ENCODE measurements at regions not wholly inside any gene's neighbourhood (a gene's known extent, or its start where the extent isn't known, plus 50 kb on each side); places are given as distances from the start of the nearest gene placed in this dataset.

DNA sequence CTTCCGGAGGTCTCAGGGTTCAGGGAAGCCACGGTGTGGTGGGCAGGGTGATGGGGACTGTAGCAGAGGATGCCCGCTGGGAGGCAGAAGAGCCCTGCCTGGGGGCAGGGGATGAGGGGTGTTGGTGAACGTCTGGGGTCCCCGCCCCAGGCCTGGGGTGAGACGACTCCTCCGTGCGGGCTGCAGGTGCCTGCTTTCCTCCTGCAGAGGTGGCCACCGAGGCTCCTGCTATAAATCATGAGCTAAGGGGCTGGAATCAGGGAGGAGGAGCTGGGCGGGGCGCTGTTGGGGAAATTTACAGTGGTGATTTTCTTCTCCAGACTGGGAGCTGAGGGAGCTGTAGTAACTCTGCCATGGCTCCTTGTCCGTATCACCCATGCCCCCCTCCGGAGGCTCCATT is 167.0 kb downstream of the MRM1 start:
- no peak for DNase-seq

- no peak for DNase-seq
Measured at GRCh38 chr17:36773039-36773438, 164.2 kb upstream of the LHX1 start.

GRCh38 chr17:36777118-36777517 is 160.2 kb upstream of the LHX1 start:
- DNase-seq, result no peak

- DNase-seq, result no peak
Measured at GRCh38 chr17:36778448-36778847, 158.8 kb upstream of the LHX1 start.

- no peak for DNase-seq
Measured at GRCh38 chr17:36779550-36779949, 157.7 kb upstream of the LHX1 start.

DNA sequence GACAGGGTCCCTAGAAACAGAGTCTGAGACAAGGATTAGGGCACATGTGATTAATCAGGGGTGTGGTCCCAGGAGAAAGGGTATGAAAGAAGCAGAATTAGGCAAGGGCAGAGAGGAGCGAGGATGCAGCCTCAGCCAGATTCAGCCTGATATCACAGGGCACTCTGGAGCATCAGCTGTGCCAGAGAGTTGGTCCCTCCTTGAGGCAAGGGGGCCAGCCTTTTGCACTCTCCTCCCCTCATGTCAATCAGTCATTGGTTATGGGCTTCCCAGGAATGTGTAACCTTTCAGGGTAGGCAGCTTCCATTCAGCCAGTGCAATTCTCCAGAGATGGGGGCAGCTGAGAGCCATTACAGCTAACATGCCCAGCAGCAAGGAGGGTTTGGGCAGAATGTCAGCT is 152.6 kb upstream of the LHX1 start:
- DNase-seq, result no peak

- no peak for DNase-seq
Measured at GRCh38 chr17:36786867-36787266, 150.4 kb upstream of the LHX1 start.

GRCh38 chr17:36791150-36791941 is 145.9 kb upstream of the LHX1 start:
- DNase-seq, result no peak

- DNase-seq, result no peak
Measured at GRCh38 chr17:36791942-36792475, 145.3 kb upstream of the LHX1 start.

- no peak for DNase-seq
Measured at GRCh38 chr17:36792849-36793248, 144.4 kb upstream of the LHX1 start.

DNA sequence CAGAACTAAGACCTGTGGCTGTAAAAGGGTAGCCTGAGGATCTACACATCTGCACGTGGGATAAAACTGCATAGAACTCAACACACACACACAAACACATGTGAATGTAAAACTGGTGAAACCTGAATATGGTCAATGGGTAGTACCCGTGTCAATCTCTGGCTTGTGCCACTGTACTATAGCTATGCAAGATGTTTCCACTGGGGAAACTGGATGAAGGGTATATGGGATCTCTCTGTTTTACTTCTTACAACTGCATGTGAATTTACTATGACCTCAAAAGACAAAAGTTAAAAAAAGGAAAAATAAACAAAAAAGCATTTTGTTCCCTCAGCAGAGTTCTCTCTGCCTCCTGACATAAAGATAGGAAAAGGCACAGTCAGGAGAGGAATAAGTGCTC is 143.3 kb upstream of the LHX1 start:
- no peak for DNase-seq

DNA sequence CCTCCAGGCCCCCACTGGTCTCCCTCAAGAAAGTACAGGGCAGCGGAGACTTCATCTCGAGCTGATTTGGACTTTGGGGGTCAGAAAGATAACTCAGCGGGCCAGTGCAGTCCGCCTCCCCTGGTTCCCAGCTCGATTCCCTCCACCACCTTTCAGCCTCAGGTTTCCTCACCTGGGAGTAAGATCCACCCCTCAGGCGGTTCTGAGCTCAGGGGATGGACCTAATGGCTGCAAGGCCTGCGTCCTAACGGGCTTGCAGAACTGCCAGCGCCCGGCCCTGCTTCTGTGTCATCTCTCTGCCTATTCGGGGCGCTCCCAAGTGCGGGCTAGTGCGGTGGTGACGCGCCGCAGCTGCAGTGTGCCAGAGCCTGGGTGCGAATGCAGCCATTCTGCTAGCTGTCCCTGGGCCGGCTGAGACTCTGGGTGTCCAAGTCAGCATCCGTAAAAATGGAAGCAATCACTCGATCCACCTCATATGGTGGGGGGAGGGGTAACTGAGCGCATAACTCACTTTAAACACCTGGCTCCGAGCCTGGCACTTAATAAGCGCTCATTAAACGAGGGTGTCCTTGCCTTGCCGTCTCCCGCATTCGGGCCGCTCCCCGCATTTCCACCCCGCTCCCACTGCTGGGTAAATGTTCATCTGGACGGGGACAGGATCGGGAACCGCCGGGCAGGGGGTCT is 129.6 kb upstream of the LHX1 start:
- no peak for DNase-seq

DNA sequence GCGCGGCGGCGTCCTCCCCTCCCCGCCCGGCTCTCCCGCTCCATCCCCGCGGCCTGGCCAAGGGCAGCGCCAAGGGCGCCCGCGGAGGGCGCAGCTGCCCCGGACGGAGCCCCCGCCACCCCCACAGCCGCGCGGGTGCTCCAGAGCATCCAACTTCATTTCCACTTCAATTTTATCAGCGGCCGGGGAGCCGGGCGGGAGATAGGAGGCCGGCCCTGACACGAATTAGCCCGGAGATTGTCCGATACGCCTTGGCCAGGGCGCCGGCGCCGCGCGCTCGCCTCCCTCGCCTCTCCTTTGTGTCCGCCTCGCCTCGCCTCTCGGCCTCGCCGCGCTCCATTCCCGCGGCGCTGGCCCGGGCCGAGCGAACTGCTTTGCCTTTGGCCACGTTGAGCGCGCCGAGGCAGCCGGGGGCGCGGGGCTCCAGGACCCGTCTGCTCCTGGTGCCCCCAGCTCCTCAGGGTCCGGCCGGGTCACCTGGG is 129.1 kb upstream of the LHX1 start:
- DNase-seq, result no peak

DNA sequence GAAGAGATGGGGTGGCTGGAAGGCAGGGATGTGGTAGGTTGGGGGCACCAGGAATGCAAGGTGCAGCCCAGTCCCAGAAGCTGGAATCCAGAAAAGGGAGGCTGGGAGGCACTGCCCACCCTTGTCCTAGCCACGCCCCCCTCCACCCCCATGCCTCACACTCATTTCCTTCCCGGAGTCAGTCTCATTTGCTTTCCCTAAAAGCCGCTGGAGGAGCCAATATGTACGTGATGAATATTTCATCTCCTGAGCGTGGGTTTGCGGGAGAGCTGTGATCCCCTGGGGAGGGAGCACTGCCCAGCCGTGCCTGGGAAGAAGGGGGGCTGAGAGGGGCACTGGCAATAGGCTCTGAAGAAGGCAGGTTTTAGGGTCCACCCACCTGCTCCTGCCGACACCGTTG is 124.5 kb upstream of the LHX1 start:
- DNase-seq, result no peak

- no peak for DNase-seq
Measured at GRCh38 chr17:36813357-36813756, 123.9 kb upstream of the LHX1 start.

DNA sequence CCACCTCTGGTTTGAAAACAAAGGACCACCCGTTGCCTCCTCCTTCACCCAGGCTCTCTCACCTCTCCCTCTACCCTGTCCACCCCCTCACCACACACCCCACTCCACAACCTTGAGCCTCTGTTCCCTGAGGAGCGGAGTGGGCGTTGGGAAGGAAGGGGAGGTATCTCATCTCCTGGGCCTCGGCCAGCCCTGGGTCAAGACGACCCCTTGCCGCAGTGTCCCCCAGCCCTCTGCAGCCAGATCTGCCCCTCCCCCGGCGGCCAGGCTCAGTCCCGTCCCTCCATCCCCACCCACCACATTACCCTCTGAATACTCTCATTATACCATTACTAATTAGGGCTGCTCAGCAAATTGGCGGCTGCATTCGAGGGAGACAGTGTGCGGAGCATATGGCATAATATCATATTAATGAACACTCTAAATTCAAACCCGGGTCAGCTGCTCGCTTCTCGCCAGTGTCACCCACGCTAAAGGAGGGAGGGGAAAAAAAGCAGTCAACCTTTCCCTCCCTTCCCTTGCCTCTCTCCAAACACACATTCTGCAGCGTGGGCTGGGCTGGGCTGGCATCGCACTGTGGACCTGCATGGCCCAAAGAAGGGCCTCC is 123.2 kb upstream of the LHX1 start:
- no peak for DNase-seq

DNA sequence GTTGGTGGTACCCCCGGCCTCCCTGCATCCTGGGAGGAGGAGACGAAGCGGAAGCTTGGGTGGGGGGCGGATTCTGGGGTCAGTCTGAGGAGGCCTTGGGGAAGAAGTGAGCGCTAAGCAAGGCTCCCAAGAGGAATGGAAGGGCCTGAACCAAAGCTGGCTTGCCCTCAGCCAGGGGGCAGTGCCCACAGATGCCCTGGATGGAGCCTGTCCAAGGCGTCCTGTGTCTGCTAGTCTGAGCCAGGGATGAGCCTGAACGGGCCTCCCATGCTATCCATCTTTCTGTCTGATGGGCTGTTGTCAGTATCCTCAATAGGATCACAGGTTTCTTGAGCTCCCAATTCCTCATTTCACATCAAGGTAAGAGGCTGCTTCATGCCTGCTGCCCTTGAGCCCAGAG is 122.3 kb upstream of the LHX1 start:
- DNase-seq, result no peak

DNA sequence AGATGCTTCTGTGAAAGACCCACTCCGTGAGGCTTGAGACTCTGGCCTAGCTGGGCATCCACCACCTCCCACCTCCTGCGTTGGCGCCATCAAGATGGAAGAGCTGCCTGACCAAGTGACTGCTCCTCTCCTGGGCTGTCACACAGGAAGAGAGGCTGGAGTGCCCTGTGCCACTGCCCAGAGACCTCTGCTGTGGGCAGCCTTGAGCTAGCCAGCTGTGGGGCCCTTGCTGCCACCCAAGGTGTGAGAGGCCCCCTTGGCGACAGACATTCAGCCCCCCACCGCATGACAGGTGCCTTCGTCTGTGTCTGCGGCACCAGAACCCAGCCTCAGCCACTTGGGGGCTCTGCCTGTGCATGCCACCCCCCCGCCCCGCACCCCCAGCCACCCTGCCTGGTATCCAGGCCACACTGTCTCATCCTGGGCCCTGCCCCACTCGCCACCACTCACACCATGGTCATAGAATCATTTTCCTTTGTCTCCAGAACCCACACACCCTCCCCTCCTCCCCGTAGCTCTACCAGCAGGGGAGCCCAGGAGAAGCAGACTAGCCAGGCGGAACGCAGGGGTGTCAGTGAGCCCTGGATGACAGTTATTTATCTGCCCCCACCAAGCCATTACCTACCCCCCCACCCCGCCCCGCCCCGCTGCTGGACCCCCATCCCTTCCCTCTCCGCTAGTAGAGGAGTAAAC is 120.9 kb upstream of the LHX1 start:
- DNase-seq, result no peak

DNA sequence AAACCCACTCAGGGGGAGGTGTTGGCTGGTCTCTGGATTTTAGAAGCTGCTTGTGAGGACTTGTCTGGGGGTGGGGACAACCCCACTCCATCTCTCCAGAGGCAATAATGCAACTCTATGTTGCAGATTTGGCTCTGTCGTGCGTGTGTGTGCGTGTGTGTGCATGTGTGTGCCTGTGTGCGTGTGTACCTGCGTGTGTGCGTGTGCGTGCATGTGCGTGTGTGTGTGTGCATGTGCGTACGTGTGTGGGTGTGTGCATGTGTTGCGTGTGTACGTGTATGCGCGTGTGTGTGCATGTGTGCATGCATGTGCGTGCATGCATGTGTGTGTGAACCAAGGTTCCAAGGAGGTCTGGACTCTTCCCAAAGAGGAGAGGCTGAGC is 120.4 kb upstream of the LHX1 start:
- DNase-seq, result no peak

- DNase-seq, result no peak
Measured at GRCh38 chr17:36817483-36818048, 119.7 kb upstream of the LHX1 start.

DNA sequence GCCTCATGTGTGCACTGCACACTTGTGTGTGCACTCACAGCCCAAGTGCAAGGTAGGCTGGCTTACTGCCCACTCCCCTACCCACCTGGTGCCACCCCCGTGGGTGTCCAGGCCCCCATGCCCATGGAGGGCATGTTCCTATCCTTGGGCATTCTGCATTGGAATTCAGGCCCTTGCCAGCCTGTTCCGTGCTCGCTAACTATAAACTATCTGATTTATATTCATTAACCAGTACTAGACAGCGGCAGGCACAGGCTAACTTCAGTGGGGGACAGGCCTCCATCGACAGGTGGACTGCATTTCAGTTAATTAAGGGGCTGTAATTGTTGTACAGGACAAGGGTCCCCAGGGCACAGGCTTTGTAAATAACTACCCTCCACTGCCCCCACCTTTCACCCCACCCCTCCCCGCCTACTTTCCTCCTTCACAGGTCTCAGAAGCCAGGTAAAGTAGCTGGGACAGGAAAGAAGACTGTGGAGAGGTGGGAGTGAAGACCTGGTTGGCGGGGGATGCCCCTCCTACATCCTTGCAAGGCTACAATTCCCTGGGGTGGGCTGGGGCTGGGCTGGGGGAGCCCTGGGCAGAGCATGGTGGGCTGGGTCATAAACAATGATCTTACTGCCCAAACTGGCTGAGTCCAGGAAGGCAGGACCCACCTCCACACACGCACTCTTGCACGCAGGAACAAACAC is 119.0 kb upstream of the LHX1 start:
- no peak for DNase-seq
